HG03159 (cell line): ENCODE measurements at regions not wholly inside any gene's neighbourhood (a gene's known extent, or its start where the extent isn't known, plus 50 kb on each side); places are given as distances from the start of the nearest gene placed in this dataset.

ENCODE experiments used
- ATAC-seq: cut with Tn5 transposase; IDR thresholded peaks from one replicate; pipeline ENCODE4 v1.9.1; 2021; ENCODE audit warnings: mild to moderate bottlenecking, moderate library complexity; ENCODE audit not compliant: unreplicated experiment

- no peak for ATAC-seq
These were observed 159.1 kb upstream of the ZBED5 start for GRCh38 chr11:11016943-11017342.

- no peak for ATAC-seq
These were observed 158.2 kb upstream of the ZBED5 start for GRCh38 chr11:11016068-11016467.

GRCh38 chr11:11011617-11012016 is 153.8 kb upstream of the ZBED5 start:
- no peak for ATAC-seq

- no peak for ATAC-seq
These were observed 152.8 kb upstream of the ZBED5 start for GRCh38 chr11:11010624-11011127.

GRCh38 chr11:11009179-11009578 is 151.3 kb upstream of the ZBED5 start:
- ATAC-seq = no peak

GRCh38 chr11:11004069-11004468 is 146.2 kb upstream of the ZBED5 start:
- no peak for ATAC-seq

GRCh38 chr11:11003226-11003625 is 145.4 kb upstream of the ZBED5 start:
- no peak for ATAC-seq

GRCh38 chr11:11000579-11001283 is 142.9 kb upstream of the ZBED5 start:
- ATAC-seq = no peak

- ATAC-seq = no peak
These were observed 140.8 kb upstream of the ZBED5 start for GRCh38 chr11:10998674-10999073.

GRCh38 chr11:10996678-10997077 is 138.8 kb upstream of the ZBED5 start:
- no peak for ATAC-seq

- no peak for ATAC-seq
These were observed 135.8 kb upstream of the ZBED5 start for GRCh38 chr11:10993640-10994039.

- ATAC-seq = no peak
These were observed 135.3 kb upstream of the ZBED5 start for GRCh38 chr11:10993186-10993585.

GRCh38 chr11:10991393-10991792 is 133.5 kb upstream of the ZBED5 start:
- no peak for ATAC-seq

- no peak for ATAC-seq
These were observed 132.9 kb upstream of the ZBED5 start for GRCh38 chr11:10990637-10991193.

GRCh38 chr11:10990160-10990559 is 132.3 kb upstream of the ZBED5 start:
- no peak for ATAC-seq

- no peak for ATAC-seq
These were observed 128.2 kb upstream of the ZBED5 start for GRCh38 chr11:10986006-10986405.

GRCh38 chr11:10984742-10985141 is 126.9 kb upstream of the ZBED5 start:
- ATAC-seq = no peak

- no peak for ATAC-seq
These were observed 126.4 kb upstream of the ZBED5 start for GRCh38 chr11:10984250-10984649.

GRCh38 chr11:10982704-10983510 is 125.1 kb upstream of the ZBED5 start:
- no peak for ATAC-seq

GRCh38 chr11:10979529-10979928 is 121.7 kb upstream of the ZBED5 start:
- no peak for ATAC-seq

- no peak for ATAC-seq
These were observed 120.3 kb upstream of the ZBED5 start for GRCh38 chr11:10978198-10978597.

- ATAC-seq = no peak
These were observed 117.5 kb upstream of the ZBED5 start for GRCh38 chr11:10975287-10975721.
